ENCODE measurements at regions not wholly inside any gene's neighbourhood (a gene's known extent, or its start where the extent isn't known, plus 50 kb on each side); places are given as distances from the start of the nearest gene placed in this dataset.
A peak's percentile ranks its signal among the peaks of the same experiment; 100 is the strongest.
"Not testable (repeated sequence)": the region's sequence is repeated elsewhere in the genome, so short reads cannot be mapped to it uniquely, and the experiment has no call there.

GRCh38 chr5:118478852-118479251 lies 509.5 kb downstream of the DTWD2 start:
- peak; percentile 11 for DNase-seq (ENCODE audit: low read depth, low spot score)

GRCh38 chr5:118468085-118468484 lies 520.3 kb downstream of the DTWD2 start:
- no peak for DNase-seq (ENCODE audit: low read depth, low spot score)

- DNase-seq (ENCODE audit: low read depth, low spot score): no peak
Observed at GRCh38 chr5:118467103-118467502, 521.2 kb downstream of the DTWD2 start.

- no peak for DNase-seq (ENCODE audit: low read depth, low spot score)
Observed at GRCh38 chr5:118466418-118466817, 521.9 kb downstream of the DTWD2 start.

- DNase-seq (ENCODE audit: low read depth, low spot score): not testable (repeated sequence)
Observed at GRCh38 chr5:118462276-118462675, 526.1 kb downstream of the DTWD2 start.

GRCh38 chr5:118461436-118461835 lies 526.9 kb downstream of the DTWD2 start:
- DNase-seq (ENCODE audit: low read depth, low spot score): no peak

GRCh38 chr5:118459490-118459889 lies 528.9 kb downstream of the DTWD2 start:
- no peak for DNase-seq (ENCODE audit: low read depth, low spot score)

- DNase-seq (ENCODE audit: low read depth, low spot score): no peak
Observed at GRCh38 chr5:118456085-118456484, 532.3 kb downstream of the DTWD2 start.

GRCh38 chr5:118451697-118452247 lies 536.6 kb downstream of the DTWD2 start:
- DNase-seq (ENCODE audit: low read depth, low spot score): no peak

- peak; percentile 2 for DNase-seq (ENCODE audit: low read depth, low spot score)
Observed at GRCh38 chr5:118450554-118451332, 537.6 kb downstream of the DTWD2 start.

GRCh38 chr5:118447350-118447749 lies 541.0 kb downstream of the DTWD2 start:
- no peak for DNase-seq (ENCODE audit: low read depth, low spot score)

GRCh38 chr5:118441956-118442355 lies 546.4 kb downstream of the DTWD2 start:
- DNase-seq (ENCODE audit: low read depth, low spot score): no peak

- DNase-seq (ENCODE audit: low read depth, low spot score): no peak
Observed at GRCh38 chr5:118441034-118441433, 547.3 kb downstream of the DTWD2 start.

- DNase-seq (ENCODE audit: low read depth, low spot score): no peak
Observed at GRCh38 chr5:118440496-118440895, 547.9 kb downstream of the DTWD2 start.

GRCh38 chr5:118439831-118440230 lies 548.5 kb downstream of the DTWD2 start:
- DNase-seq (ENCODE audit: low read depth, low spot score): no peak

- DNase-seq (ENCODE audit: low read depth, low spot score): no peak
Observed at GRCh38 chr5:118435131-118435530, 553.2 kb downstream of the DTWD2 start.

GRCh38 chr5:118434522-118434921 lies 553.8 kb downstream of the DTWD2 start:
- DNase-seq (ENCODE audit: low read depth, low spot score): no peak

- no peak for DNase-seq (ENCODE audit: low read depth, low spot score)
Observed at GRCh38 chr5:118430076-118430475, 558.3 kb downstream of the DTWD2 start.

GRCh38 chr5:118407958-118408357 lies 580.4 kb downstream of the DTWD2 start:
- no peak for DNase-seq (ENCODE audit: low read depth, low spot score)

- peak; percentile 56 for DNase-seq (ENCODE audit: low read depth, low spot score)
Observed at GRCh38 chr5:118405650-118406061, 582.7 kb downstream of the DTWD2 start.

GRCh38 chr5:118397236-118397635 lies 591.1 kb downstream of the DTWD2 start:
- DNase-seq (ENCODE audit: low read depth, low spot score): no peak

GRCh38 chr5:118392491-118392890 lies 595.9 kb downstream of the DTWD2 start:
- no peak for DNase-seq (ENCODE audit: low read depth, low spot score)

- DNase-seq (ENCODE audit: low read depth, low spot score): not testable (repeated sequence)
Observed at GRCh38 chr5:118382931-118383330, 605.4 kb downstream of the DTWD2 start.

Measured in ELF-1 (cell line).